ENCODE measurements at regions not wholly inside any gene's neighbourhood (a gene's known extent, or its start where the extent isn't known, plus 50 kb on each side); places are given as distances from the start of the nearest gene placed in this dataset.

- TF ChIP-seq CTCF (conservative IDR thresholded peaks at IDR 0.05 in 1 of 2, IDR thresholded peaks at IDR 0.05 in 1 of 2; ENCODE audit: extremely low read depth in 1 of 2, insufficient read depth in 1 of 2, low read depth in 1 of 2, low read length in 2 of 2) (no peak), EZH2 (IDR thresholded peaks at IDR 0.05; ENCODE audit: borderline replicate concordance, low read length) (no peak)
Observed at GRCh38 chr18:35890323-35890722, 82.2 kb upstream of the RMP24 start.

All from mammary epithelial cell (primary cell).